GM12878 (cell line): ENCODE measurements at regions not wholly inside any gene's neighbourhood (a gene's known extent, or its start where the extent isn't known, plus 50 kb on each side); places are given as distances from the start of the nearest gene placed in this dataset.

Experiments used
- CREM ChIP-seq: IDR thresholded peaks from 2 replicates; pipeline ENCODE4 v1.6.1; 2014; ENCODE audit warnings: antibody characterized with exemption, low read depth
- MTA2 ChIP-seq: fragments of 450-650 bp; IDR thresholded peaks from 2 replicates; pipeline ENCODE4 v1.6.1; 2016; ENCODE audit warnings: low read depth, mild to moderate bottlenecking, moderate library complexity
- MXI1 ChIP-seq: fragments of 150-350 bp; IDR thresholded peaks from 2 replicates; pipeline ENCODE4 v1.6.1; 2011; ENCODE audit warnings: low read depth, mild to moderate bottlenecking, inconsistent platforms, low read length, improper control_type of control experiment
- POLR2A ChIP-seq: IDR thresholded peaks from 2 replicates; pipeline ENCODE4 v1.6.1; 2011; ENCODE audit warnings: low read depth, mild to moderate bottlenecking, low read length
- RAD51 ChIP-seq: fragments of 450-650 bp; IDR thresholded peaks from 2 replicates; pipeline ENCODE4 v1.6.1; 2016; ENCODE audit warnings: moderate library complexity, mild to moderate bottlenecking, inconsistent platforms
- TF ChIP-seq, protein P1 (sequence below), 3 experiments: IDR thresholded peaks in 2 of 3; conservative IDR thresholded peaks in 1 of 3; 2 replicates each; pipeline ENCODE4 v1.5.1; 2011; ENCODE audit warnings: low read depth in 3 of 3, low read length in 3 of 3, mild to moderate bottlenecking in 3 of 3, control low read depth in 2 of 3, moderate library complexity in 2 of 3, inconsistent platforms in 1 of 3, mixed read lengths in 1 of 3; ENCODE audit not compliant: control insufficient read depth in 2 of 3, insufficient read depth in 1 of 3; ENCODE audit errors: extremely low read depth in 1 of 3
- TF ChIP-seq, protein P2 (sequence below): IDR thresholded peaks from 2 replicates; pipeline ENCODE4 v1.6.1; 2012; ENCODE audit warnings: low read length, inconsistent platforms

DNA sequence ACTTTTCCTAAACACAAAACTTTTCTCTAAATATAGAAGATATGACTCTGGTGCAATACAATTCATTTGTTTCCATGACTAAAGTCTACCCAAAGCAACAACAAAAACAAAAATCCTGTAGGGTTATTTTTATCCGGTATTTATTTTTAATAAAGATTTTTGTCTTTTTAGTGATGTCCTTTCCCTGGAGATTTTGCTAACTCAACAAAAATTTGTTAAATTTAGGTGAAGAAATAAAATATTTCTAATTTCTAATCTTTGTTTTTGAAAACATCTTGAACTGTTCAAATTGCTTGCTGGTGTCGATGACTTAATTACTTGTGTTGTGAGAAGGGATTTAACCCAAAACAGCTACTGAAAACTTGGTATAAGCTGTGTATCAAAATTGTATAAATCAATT is 741.8 kb downstream of the HDGFL1 start:
- TF ChIP-seq POLR2A, result no peak
- TF ChIP-seq, protein P1, sequence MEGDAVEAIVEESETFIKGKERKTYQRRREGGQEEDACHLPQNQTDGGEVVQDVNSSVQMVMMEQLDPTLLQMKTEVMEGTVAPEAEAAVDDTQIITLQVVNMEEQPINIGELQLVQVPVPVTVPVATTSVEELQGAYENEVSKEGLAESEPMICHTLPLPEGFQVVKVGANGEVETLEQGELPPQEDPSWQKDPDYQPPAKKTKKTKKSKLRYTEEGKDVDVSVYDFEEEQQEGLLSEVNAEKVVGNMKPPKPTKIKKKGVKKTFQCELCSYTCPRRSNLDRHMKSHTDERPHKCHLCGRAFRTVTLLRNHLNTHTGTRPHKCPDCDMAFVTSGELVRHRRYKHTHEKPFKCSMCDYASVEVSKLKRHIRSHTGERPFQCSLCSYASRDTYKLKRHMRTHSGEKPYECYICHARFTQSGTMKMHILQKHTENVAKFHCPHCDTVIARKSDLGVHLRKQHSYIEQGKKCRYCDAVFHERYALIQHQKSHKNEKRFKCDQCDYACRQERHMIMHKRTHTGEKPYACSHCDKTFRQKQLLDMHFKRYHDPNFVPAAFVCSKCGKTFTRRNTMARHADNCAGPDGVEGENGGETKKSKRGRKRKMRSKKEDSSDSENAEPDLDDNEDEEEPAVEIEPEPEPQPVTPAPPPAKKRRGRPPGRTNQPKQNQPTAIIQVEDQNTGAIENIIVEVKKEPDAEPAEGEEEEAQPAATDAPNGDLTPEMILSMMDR (IDR thresholded peaks at IDR 0.05 in 2 of 3, conservative IDR thresholded peaks at IDR 0.05 in 1 of 3; ENCODE audit: control insufficient read depth in 2 of 3, extremely low read depth in 1 of 3, insufficient read depth in 1 of 3, low read depth in 3 of 3, low read length in 3 of 3), result no peak
- TF ChIP-seq CREM, result no peak
- no peak for TF ChIP-seq RAD51
- TF ChIP-seq MXI1, result no peak
- TF ChIP-seq MTA2, result no peak
- TF ChIP-seq, protein P2, sequence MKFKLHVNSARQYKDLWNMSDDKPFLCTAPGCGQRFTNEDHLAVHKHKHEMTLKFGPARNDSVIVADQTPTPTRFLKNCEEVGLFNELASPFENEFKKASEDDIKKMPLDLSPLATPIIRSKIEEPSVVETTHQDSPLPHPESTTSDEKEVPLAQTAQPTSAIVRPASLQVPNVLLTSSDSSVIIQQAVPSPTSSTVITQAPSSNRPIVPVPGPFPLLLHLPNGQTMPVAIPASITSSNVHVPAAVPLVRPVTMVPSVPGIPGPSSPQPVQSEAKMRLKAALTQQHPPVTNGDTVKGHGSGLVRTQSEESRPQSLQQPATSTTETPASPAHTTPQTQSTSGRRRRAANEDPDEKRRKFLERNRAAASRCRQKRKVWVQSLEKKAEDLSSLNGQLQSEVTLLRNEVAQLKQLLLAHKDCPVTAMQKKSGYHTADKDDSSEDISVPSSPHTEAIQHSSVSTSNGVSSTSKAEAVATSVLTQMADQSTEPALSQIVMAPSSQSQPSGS, result no peak
